Gastroesophageal sphincter (tissue), 3 donors: ENCODE measurements at regions not wholly inside any gene's neighbourhood (a gene's known extent, or its start where the extent isn't known, plus 50 kb on each side); places are given as distances from the start of the nearest gene placed in this dataset.

Experiments used
- CTCF ChIP-seq, 4 experiments: fragments of 200-600 bp in 2 of 4; fragments of 450-650 bp in 2 of 4; sonication (generic) in 1 of 4; IDR thresholded peaks; one replicate each; pipeline ENCODE4 v1.5.1; 2017 to 2019; ENCODE audit warnings: antibody characterized with exemption in 4 of 4, mild to moderate bottlenecking in 2 of 4, moderate library complexity in 2 of 4
- EP300 ChIP-seq: sonication (generic); formaldehyde crosslinking; IDR thresholded peaks from one replicate; pipeline ENCODE4 v1.6.1; 2017; ENCODE audit warnings: antibody characterized with exemption, mild to moderate bottlenecking
- POLR2A ChIP-seq, 2 donors: fragments of 450-650 bp; IDR thresholded peaks; one replicate each; pipeline ENCODE4 v1.6.1; 2017; ENCODE audit warnings: antibody characterized with exemption in 2 of 2, mild to moderate bottlenecking in 2 of 2, moderate library complexity in 1 of 2
- POLR2AphosphoS5 ChIP-seq: sonication (generic); formaldehyde crosslinking; IDR thresholded peaks from one replicate; pipeline ENCODE4 v1.6.1; 2017; ENCODE audit warnings: antibody characterized with exemption

GRCh38 chr5:156201788-156202403 lies 125.1 kb upstream of the SGCD start:
- no peak for TF ChIP-seq CTCF (IDR thresholded peaks at IDR 0.05)
- TF ChIP-seq POLR2A (IDR thresholded peaks at IDR 0.05): no peak
- TF ChIP-seq POLR2AphosphoS5: no peak
- no peak for TF ChIP-seq EP300
